Neural progenitor cell (in vitro differentiated cells): ENCODE measurements at regions not wholly inside any gene's neighbourhood (a gene's known extent, or its start where the extent isn't known, plus 50 kb on each side); places are given as distances from the start of the nearest gene placed in this dataset.

ENCODE experiments used
- DNase-seq: peaks from one replicate; pipeline ENCODE4 v3.0.0-alpha.2; 2016; ENCODE audit warnings: low spot score
- H2AFZ ChIP-seq: fragments of 200-600 bp; sonication (generic); replicated peaks from 2 replicates; pipeline ENCODE4 v1.6.1; 2016; ENCODE audit warnings: antibody characterized with exemption
- H3F3A ChIP-seq: fragments of 200-600 bp; sonication (generic); 2 replicates; pipeline ENCODE4 v1.6.1; 2016; ENCODE audit warnings: antibody characterized with exemption, low read depth
- H3K27ac ChIP-seq: fragments of 200-600 bp; sonication (generic); 2 replicates; pipeline ENCODE4 v1.5.1; 2016; ENCODE audit warnings: mild to moderate bottlenecking
- H3K27me3 ChIP-seq: fragments of 200-600 bp; sonication (generic); 2 replicates; pipeline ENCODE4 v1.6.1; 2016; ENCODE audit warnings: mild to moderate bottlenecking, moderate library complexity
- H3K36me3 ChIP-seq: fragments of 200-600 bp; sonication (generic); 2 replicates; pipeline ENCODE4 v1.5.1; 2016
- H3K4me1 ChIP-seq: fragments of 200-600 bp; sonication (generic); 2 replicates; pipeline ENCODE4 v1.6.1; 2016; ENCODE audit warnings: mixed run types
- H3K4me2 ChIP-seq: fragments of 200-600 bp; sonication (generic); 2 replicates; pipeline ENCODE4 v1.6.1; 2016
- H3K4me3 ChIP-seq: fragments of 200-600 bp; sonication (generic); 2 replicates; pipeline ENCODE4 v1.5.1; 2016
- H3K79me2 ChIP-seq: fragments of 200-600 bp; sonication (generic); 2 replicates; pipeline ENCODE4 v1.6.1; 2016; ENCODE audit warnings: low read depth
- H3K9ac ChIP-seq: fragments of 200-600 bp; sonication (generic); 2 replicates; pipeline ENCODE4 v1.6.1; 2016
- H3K9me3 ChIP-seq: fragments of 200-600 bp; sonication (generic); 2 replicates; pipeline ENCODE4 v1.5.1; 2016; ENCODE audit warnings: low read depth
- H4K20me1 ChIP-seq: fragments of 200-600 bp; sonication (generic); 2 replicates; pipeline ENCODE4 v1.6.1; 2016; ENCODE audit warnings: low read depth
- H3K27ac Mint-ChIP-seq: 3 replicates; pipeline ENCODE4 v1.8.0; 2021; ENCODE audit warnings: mixed read lengths
- H3K27me3 Mint-ChIP-seq: 2 replicates; pipeline ENCODE4 v1.8.0; 2022; ENCODE audit warnings: low read depth, mild to moderate bottlenecking, inconsistent platforms, moderate library complexity, mixed read lengths; ENCODE audit not compliant: insufficient read depth
- H3K36me3 Mint-ChIP-seq: 3 replicates; pipeline ENCODE4 v1.8.0; 2021; ENCODE audit warnings: mixed read lengths
- H3K4me1 Mint-ChIP-seq: 3 replicates; pipeline ENCODE4 v1.8.0; 2021; ENCODE audit warnings: mixed read lengths
- H3K4me3 Mint-ChIP-seq: 3 replicates; pipeline ENCODE4 v1.8.0; 2021; ENCODE audit warnings: mild to moderate bottlenecking, moderate library complexity, mixed read lengths
- H3K9me3 Mint-ChIP-seq: 3 replicates; pipeline ENCODE4 v1.8.0; 2020; ENCODE audit warnings: mixed read lengths
- CTCF ChIP-seq: fragments of 200-600 bp; sonication (generic); IDR thresholded peaks from 2 replicates; pipeline ENCODE4 v1.5.1; 2017; ENCODE audit warnings: antibody characterized with exemption, mild to moderate bottlenecking
- EZH2 ChIP-seq: fragments of 200-600 bp; sonication (generic); IDR thresholded peaks from 2 replicates; pipeline ENCODE4 v1.6.1; 2017; ENCODE audit warnings: antibody characterized with exemption, mild to moderate bottlenecking, moderate library complexity
- EZH2phosphoT487 ChIP-seq: fragments of 200-600 bp; sonication (generic); IDR thresholded peaks from 2 replicates; pipeline ENCODE4 v1.6.1; 2017; ENCODE audit warnings: antibody characterized with exemption

- TF ChIP-seq EZH2phosphoT487 (no peak), CTCF (no peak), EZH2 (no peak)
- Histone ChIP-seq H3K27ac (no peak overlapping the region), H2AFZ (no peak overlapping the region), H3K9me3 (no peaks in the 10 kb centered on the region), H3F3A (no peaks in the 10 kb centered on the region), H4K20me1 (no peaks in the 10 kb centered on the region), H3K9ac (no peak overlapping the region), H3K4me3 (no peak overlapping the region), H3K79me2 (no peaks in the 10 kb centered on the region), H3K4me1 (no peaks in the 10 kb centered on the region), H3K4me2 (no peak overlapping the region), H3K27me3 (no peaks in the 10 kb centered on the region), H3K36me3 (no peaks in the 10 kb centered on the region)
- H3K27me3 Mint-ChIP-seq, result no peaks in the 10 kb centered on the region
- H3K36me3 Mint-ChIP-seq, result peaks cover 2% of the 10 kb centered on the region
- H3K4me3 Mint-ChIP-seq, result no peak overlapping the region
- no peak overlapping the region for H3K27ac Mint-ChIP-seq
- peaks cover 3% of the 10 kb centered on the region for H3K4me1 Mint-ChIP-seq
- no peak for DNase-seq
- no peaks in the 10 kb centered on the region for H3K9me3 Mint-ChIP-seq
Observed at GRCh38 chr11:27763736-27764135, 63.5 kb upstream of the BDNF start.

GRCh38 chr11:27761356-27761755 lies 61.1 kb upstream of the BDNF start:
- Histone ChIP-seq H3K9me3 (no peaks in the 10 kb centered on the region), H3K27me3 (no peaks in the 10 kb centered on the region), H3K9ac (no peak overlapping the region), H3K4me3 (no peak overlapping the region), H3K27ac (no peak overlapping the region), H3K36me3 (no peaks in the 10 kb centered on the region), H2AFZ (no peak overlapping the region), H4K20me1 (no peaks in the 10 kb centered on the region), H3K4me1 (no peaks in the 10 kb centered on the region), H3F3A (no peaks in the 10 kb centered on the region), H3K4me2 (no peak overlapping the region), H3K79me2 (no peaks in the 10 kb centered on the region)
- DNase-seq, result no peak
- H3K27me3 Mint-ChIP-seq, result no peaks in the 10 kb centered on the region
- H3K4me3 Mint-ChIP-seq, result no peak overlapping the region
- TF ChIP-seq EZH2 (no peak), CTCF (no peak), EZH2phosphoT487 (no peak)
- peaks cover 3% of the 10 kb centered on the region for H3K4me1 Mint-ChIP-seq
- H3K27ac Mint-ChIP-seq, result no peak overlapping the region
- H3K36me3 Mint-ChIP-seq, result no peaks in the 10 kb centered on the region
- H3K9me3 Mint-ChIP-seq, result no peaks in the 10 kb centered on the region

- no peak overlapping the region for H3K27ac ChIP-seq
- H3K4me3 ChIP-seq, result no peak overlapping the region
- H3F3A ChIP-seq, result no peaks in the 10 kb centered on the region
- peaks cover 3% of the 10 kb centered on the region for H3K27me3 Mint-ChIP-seq
- no peak overlapping the region for H3K9ac ChIP-seq
- H3K4me2 ChIP-seq, result no peak overlapping the region
- no peak for TF ChIP-seq EZH2phosphoT487
- TF ChIP-seq CTCF, result no peak
- TF ChIP-seq EZH2, result no peak
- no peak overlapping the region for H3K4me3 Mint-ChIP-seq
- no peaks in the 10 kb centered on the region for H3K36me3 ChIP-seq
- H3K9me3 ChIP-seq, result no peaks in the 10 kb centered on the region
- H3K27me3 ChIP-seq, result no peaks in the 10 kb centered on the region
- no peaks in the 10 kb centered on the region for H4K20me1 ChIP-seq
- no peak for DNase-seq
- no peaks in the 10 kb centered on the region for H3K79me2 ChIP-seq
- H3K36me3 Mint-ChIP-seq, result no peaks in the 10 kb centered on the region
- no peak overlapping the region for H3K27ac Mint-ChIP-seq
- peaks cover 2% of the 10 kb centered on the region for H3K9me3 Mint-ChIP-seq
- peaks cover 6% of the 10 kb centered on the region for H3K4me1 ChIP-seq
- peaks cover 18% of the 10 kb centered on the region for H3K4me1 Mint-ChIP-seq
- H2AFZ ChIP-seq, result no peak overlapping the region
Observed at GRCh38 chr11:27757953-27758352, 57.7 kb upstream of the BDNF start.
